PC-9 (cell line): ENCODE measurements at regions not wholly inside any gene's neighbourhood (a gene's known extent, or its start where the extent isn't known, plus 50 kb on each side); places are given as distances from the start of the nearest gene placed in this dataset.

Experiments used
- BruUV-seq: library from RNA; stranded (reverse); fragments of 400-500 nt; replicated peaks from 2 replicates; lab custom pipeline; 2021; lab: Mats Ljungman, UMichigan
- CTCF ChIA-PET: fragments of 300-600 bp; sonication (Branson Sonifier 250); formaldehyde crosslinking; loops from one replicate; lab custom pipeline; 2022; ENCODE audit warnings: antibody characterized with exemption; lab: Charles Lee
- POLR2A ChIA-PET: fragments of 300-600 bp; sonication (Branson Sonifier 250); formaldehyde crosslinking; loops from one replicate; lab custom pipeline; 2022; ENCODE audit warnings: antibody characterized with exemption; ENCODE audit not compliant: unreplicated experiment; lab: Charles Lee
- DNase-seq, 2 experiments: peaks; one replicate each; pipeline versions ENCODE4 v3.0.0 to v3.0.0-alpha.2; 2015 to 2022; ENCODE audit warnings: mixed read lengths in 1 of 2
- H2AFZ ChIP-seq: fragments of 200-600 bp; sonication (generic); 2 replicates; pipeline ENCODE4 v1.8.1; 2017; ENCODE audit warnings: antibody characterized with exemption
- H3F3A ChIP-seq: fragments of 200-600 bp; sonication (generic); 2 replicates; pipeline ENCODE4 v1.8.1; 2017; ENCODE audit warnings: antibody characterized with exemption, mild to moderate bottlenecking, low read depth; ENCODE audit not compliant: insufficient read depth
- H3K27ac ChIP-seq: fragments of 200-600 bp; sonication (generic); 2 replicates; pipeline ENCODE4 v1.6.1; 2016; ENCODE audit warnings: mixed run types
- H3K27me3 ChIP-seq: fragments of 200-600 bp; sonication (generic); 2 replicates; pipeline ENCODE4 v1.6.1; 2016; ENCODE audit warnings: low read depth, mixed run types; ENCODE audit not compliant: insufficient read depth
- H3K36me3 ChIP-seq: fragments of 200-600 bp; sonication (generic); 2 replicates; pipeline ENCODE4 v1.6.1; 2016; ENCODE audit warnings: low read depth, mixed run types
- H3K4me1 ChIP-seq: fragments of 200-600 bp; sonication (generic); replicated peaks from 2 replicates; pipeline ENCODE4 v1.6.1; 2016; ENCODE audit warnings: mixed run types; ENCODE audit not compliant: insufficient read depth
- H3K4me2 ChIP-seq: fragments of 200-600 bp; sonication (generic); 2 replicates; pipeline ENCODE4 v1.6.1; 2017; ENCODE audit warnings: mixed run types
- H3K4me3 ChIP-seq: fragments of 200-600 bp; sonication (generic); 2 replicates; pipeline ENCODE4 v1.6.1; 2016; ENCODE audit warnings: mixed run types
- H3K79me2 ChIP-seq: fragments of 200-600 bp; sonication (generic); 2 replicates; pipeline ENCODE4 v1.6.1; 2017; ENCODE audit warnings: low read depth, mixed run types
- H3K9me2 ChIP-seq: fragments of 200-600 bp; sonication (generic); 2 replicates; pipeline ENCODE4 v1.8.1; 2017; ENCODE audit warnings: mild to moderate bottlenecking; ENCODE audit not compliant: insufficient read depth
- H3K9me3 ChIP-seq: fragments of 200-600 bp; sonication (generic); 2 replicates; pipeline ENCODE4 v1.8.1; 2016; ENCODE audit warnings: low read depth; ENCODE audit not compliant: insufficient read depth
- H4K20me1 ChIP-seq: fragments of 200-600 bp; sonication (generic); 2 replicates; pipeline ENCODE4 v1.8.1; 2017; ENCODE audit not compliant: insufficient read depth
- EZH2 ChIP-seq: fragments of 200-600 bp; sonication (generic); IDR thresholded peaks from 2 replicates; pipeline ENCODE4 v1.8.0; 2017; ENCODE audit warnings: antibody characterized with exemption, low read depth
- intact Hi-C: fragments of 100-400 bp; cut with micrococcal nuclease; formaldehyde crosslinking; loops from one replicate; pipeline ENCODE4 v1.10.0; 2022; ENCODE audit not compliant: unreplicated experiment
- TF ChIP-seq, protein P1 (sequence below): fragments of 200-600 bp; sonication (generic); conservative IDR thresholded peaks from 2 replicates; pipeline ENCODE4 v1.6.1; 2017; ENCODE audit warnings: mixed run types, antibody characterized with exemption, mild to moderate bottlenecking, moderate library complexity

DNA sequence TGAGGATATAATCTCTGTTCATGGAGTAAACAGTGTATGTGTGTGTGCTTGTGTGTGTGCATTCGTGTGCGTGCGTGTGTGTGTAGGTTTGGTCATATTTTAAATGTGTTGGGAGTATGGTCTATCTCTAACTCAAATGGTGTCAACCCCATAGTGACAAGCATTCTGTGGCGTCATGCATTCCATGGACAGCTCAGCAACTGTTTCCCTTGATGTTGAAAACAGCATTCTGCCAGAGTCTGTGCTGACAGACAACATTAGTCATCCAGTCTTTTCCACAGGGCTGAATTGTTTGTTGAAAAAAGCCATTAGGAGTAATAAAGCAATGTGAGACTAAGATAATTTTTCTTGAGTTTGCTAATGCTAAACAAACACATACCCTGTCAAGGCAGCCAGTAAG, 706.6 kb downstream of the PCDH19 start:
- Histone ChIP-seq H4K20me1 (no peaks in the 10 kb centered on the region), H2AFZ (no peak overlapping the region), H3K36me3 (no peaks in the 10 kb centered on the region), H3K79me2 (no peaks in the 10 kb centered on the region), H3K27me3 (no peaks in the 10 kb centered on the region), H3K9me3 (no peaks in the 10 kb centered on the region), H3F3A (no peaks in the 10 kb centered on the region), H3K9me2 (no peaks in the 10 kb centered on the region), H3K4me1 (no peaks in the 10 kb centered on the region), H3K27ac (no peak overlapping the region), H3K4me3 (no peak overlapping the region), H3K4me2 (no peak overlapping the region)
- ChIA-PET CTCF (no interaction called here), POLR2A (no interaction called here)
- no peak for DNase-seq
- intact Hi-C loops, result no loop called here
- TF ChIP-seq EZH2, result no peak
- TF ChIP-seq, protein P1, sequence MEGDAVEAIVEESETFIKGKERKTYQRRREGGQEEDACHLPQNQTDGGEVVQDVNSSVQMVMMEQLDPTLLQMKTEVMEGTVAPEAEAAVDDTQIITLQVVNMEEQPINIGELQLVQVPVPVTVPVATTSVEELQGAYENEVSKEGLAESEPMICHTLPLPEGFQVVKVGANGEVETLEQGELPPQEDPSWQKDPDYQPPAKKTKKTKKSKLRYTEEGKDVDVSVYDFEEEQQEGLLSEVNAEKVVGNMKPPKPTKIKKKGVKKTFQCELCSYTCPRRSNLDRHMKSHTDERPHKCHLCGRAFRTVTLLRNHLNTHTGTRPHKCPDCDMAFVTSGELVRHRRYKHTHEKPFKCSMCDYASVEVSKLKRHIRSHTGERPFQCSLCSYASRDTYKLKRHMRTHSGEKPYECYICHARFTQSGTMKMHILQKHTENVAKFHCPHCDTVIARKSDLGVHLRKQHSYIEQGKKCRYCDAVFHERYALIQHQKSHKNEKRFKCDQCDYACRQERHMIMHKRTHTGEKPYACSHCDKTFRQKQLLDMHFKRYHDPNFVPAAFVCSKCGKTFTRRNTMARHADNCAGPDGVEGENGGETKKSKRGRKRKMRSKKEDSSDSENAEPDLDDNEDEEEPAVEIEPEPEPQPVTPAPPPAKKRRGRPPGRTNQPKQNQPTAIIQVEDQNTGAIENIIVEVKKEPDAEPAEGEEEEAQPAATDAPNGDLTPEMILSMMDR, result no peak
- no TSS peak for BruUV-seq

DNA sequence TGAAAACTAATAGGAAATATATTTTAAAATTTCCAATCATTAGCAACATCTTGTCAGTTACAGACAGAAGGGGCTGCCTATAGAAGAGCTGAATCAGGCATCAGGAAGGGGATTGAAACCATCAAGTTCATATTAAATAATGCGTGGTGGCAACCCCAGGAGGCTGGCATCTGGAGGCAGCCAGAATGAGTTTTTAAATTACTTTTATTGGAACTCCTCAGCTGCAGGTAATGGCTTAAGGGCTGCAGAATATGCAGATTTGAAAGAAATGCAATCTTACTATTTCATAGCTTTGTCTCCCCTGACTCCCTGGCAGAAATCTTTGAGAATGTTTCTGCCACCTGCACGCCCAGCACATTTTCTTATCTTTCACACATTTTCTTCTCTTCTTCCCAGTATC, 711.6 kb downstream of the PCDH19 start:
- no peaks in the 10 kb centered on the region for H3K79me2 ChIP-seq
- no peaks in the 10 kb centered on the region for H3K9me2 ChIP-seq
- no TSS peak for BruUV-seq
- no peak overlapping the region for H3K27ac ChIP-seq
- no peak for DNase-seq
- ChIA-PET POLR2A (no interaction called here), CTCF (no interaction called here)
- TF ChIP-seq EZH2, result no peak
- TF ChIP-seq, protein P1, result no peak
- no peaks in the 10 kb centered on the region for H3F3A ChIP-seq
- intact Hi-C loops, result no loop called here
- no peaks in the 10 kb centered on the region for H3K36me3 ChIP-seq
- no peak overlapping the region for H3K4me2 ChIP-seq
- no peaks in the 10 kb centered on the region for H3K9me3 ChIP-seq
- no peak overlapping the region for H3K4me3 ChIP-seq
- H3K27me3 ChIP-seq, result no peaks in the 10 kb centered on the region
- no peaks in the 10 kb centered on the region for H3K4me1 ChIP-seq
- H2AFZ ChIP-seq, result no peak overlapping the region
- H4K20me1 ChIP-seq, result no peaks in the 10 kb centered on the region

DNA sequence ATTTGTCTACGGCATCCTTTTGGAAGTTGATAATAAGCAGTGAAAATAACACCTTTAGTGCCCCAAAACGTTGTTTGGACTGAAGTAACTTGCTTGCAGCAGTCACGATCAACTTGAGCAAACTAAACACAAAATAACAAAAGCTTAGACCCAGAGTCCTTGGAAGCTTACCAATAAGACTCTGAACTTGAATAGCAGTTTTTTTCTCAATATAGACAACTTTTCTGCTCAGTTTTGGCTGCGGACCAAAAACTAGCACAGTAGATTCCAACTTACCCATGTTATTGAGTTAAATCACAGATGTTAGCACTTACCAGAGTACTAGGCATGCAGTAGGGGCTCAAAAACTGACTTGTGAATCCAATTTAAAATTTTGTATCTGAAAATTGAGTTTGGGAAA, 746.9 kb downstream of the PCDH19 start:
- no peak overlapping the region for H3K4me2 ChIP-seq
- H3K79me2 ChIP-seq, result no peaks in the 10 kb centered on the region
- H3K4me1 ChIP-seq, result no peaks in the 10 kb centered on the region
- no peaks in the 10 kb centered on the region for H4K20me1 ChIP-seq
- no peaks in the 10 kb centered on the region for H3K9me2 ChIP-seq
- H3F3A ChIP-seq, result no peaks in the 10 kb centered on the region
- DNase-seq, result no peak
- no TSS peak for BruUV-seq
- CTCF ChIA-PET, result no interaction called here
- H3K4me3 ChIP-seq, result no peak overlapping the region
- intact Hi-C loops, result no loop called here
- no peak for TF ChIP-seq EZH2
- TF ChIP-seq, protein P1, result no peak
- H3K27ac ChIP-seq, result no peak overlapping the region
- no peaks in the 10 kb centered on the region for H3K9me3 ChIP-seq
- H3K27me3 ChIP-seq, result no peaks in the 10 kb centered on the region
- H2AFZ ChIP-seq, result no peak overlapping the region
- POLR2A ChIA-PET, result no interaction called here
- no peaks in the 10 kb centered on the region for H3K36me3 ChIP-seq
